ENCODE measurements at regions not wholly inside any gene's neighbourhood (a gene's known extent, or its start where the extent isn't known, plus 50 kb on each side); places are given as distances from the start of the nearest gene placed in this dataset.

- no peaks in the 10 kb centered on the region for H3K27me3 ChIP-seq (replicated peaks in 1 of 7)
- H3K27ac ChIP-seq: no peak overlapping the region
- no peak overlapping the region for H3K4me3 ChIP-seq
- no peak for TF ChIP-seq POLR2AphosphoS5 (IDR thresholded peaks at IDR 0.05)
- TF ChIP-seq, protein P1, sequence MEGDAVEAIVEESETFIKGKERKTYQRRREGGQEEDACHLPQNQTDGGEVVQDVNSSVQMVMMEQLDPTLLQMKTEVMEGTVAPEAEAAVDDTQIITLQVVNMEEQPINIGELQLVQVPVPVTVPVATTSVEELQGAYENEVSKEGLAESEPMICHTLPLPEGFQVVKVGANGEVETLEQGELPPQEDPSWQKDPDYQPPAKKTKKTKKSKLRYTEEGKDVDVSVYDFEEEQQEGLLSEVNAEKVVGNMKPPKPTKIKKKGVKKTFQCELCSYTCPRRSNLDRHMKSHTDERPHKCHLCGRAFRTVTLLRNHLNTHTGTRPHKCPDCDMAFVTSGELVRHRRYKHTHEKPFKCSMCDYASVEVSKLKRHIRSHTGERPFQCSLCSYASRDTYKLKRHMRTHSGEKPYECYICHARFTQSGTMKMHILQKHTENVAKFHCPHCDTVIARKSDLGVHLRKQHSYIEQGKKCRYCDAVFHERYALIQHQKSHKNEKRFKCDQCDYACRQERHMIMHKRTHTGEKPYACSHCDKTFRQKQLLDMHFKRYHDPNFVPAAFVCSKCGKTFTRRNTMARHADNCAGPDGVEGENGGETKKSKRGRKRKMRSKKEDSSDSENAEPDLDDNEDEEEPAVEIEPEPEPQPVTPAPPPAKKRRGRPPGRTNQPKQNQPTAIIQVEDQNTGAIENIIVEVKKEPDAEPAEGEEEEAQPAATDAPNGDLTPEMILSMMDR (IDR thresholded peaks at IDR 0.05 in 8 of 11, conservative IDR thresholded peaks at IDR 0.05 in 3 of 11): no peak
- no peak for TF ChIP-seq POLR2A (IDR thresholded peaks at IDR 0.05)
- H3K36me3 ChIP-seq: no peaks in the 10 kb centered on the region
- no peak for DNase-seq
- intact Hi-C loops (cut with DNase I; ENCODE audit: low total_unique reads): no loop called here
- H3K9me3 ChIP-seq: no peaks in the 10 kb centered on the region
- WGBS, 5 donors: 55 to 91% (median 77%) methylated on average over 1 of the region's 1 CpG
- H3K4me1 ChIP-seq: no peaks in the 10 kb centered on the region
These were observed 493.6 kb upstream of the PPP2R3A start for GRCh38 chr3:135471911-135472310.

DNA sequence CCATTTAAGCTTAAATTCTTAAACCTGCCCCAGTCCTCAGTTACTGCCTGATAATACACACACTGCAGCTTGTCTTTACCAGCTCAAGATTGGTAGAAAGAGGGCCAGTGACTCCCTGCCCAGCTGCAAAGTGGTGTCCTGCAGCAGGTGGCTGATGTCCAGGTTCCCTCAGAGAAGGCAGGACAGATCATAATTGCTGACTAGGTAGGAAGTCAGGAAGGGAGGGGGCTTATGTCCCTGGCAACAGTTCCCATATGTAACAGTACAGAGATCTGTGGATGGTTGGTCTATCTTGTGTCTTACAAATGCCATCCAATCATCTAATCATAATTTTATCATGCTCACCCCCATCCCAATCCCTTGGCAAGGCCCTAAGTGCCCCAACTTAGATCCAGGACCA lies 492.1 kb upstream of the PPP2R3A start:
- no peaks in the 10 kb centered on the region for H3K27me3 ChIP-seq (replicated peaks in 1 of 7)
- no peaks in the 10 kb centered on the region for H3K36me3 ChIP-seq
- H3K9me3 ChIP-seq: no peaks in the 10 kb centered on the region
- no peak for DNase-seq
- TF ChIP-seq POLR2AphosphoS5 (IDR thresholded peaks at IDR 0.05) (no peak), POLR2A (IDR thresholded peaks at IDR 0.05) (no peak)
- TF ChIP-seq, protein P1 (IDR thresholded peaks at IDR 0.05 in 8 of 11, conservative IDR thresholded peaks at IDR 0.05 in 3 of 11): no peak
- H3K4me1 ChIP-seq: no peaks in the 10 kb centered on the region
- intact Hi-C loops (cut with DNase I; ENCODE audit: low total_unique reads): no loop called here
- H3K4me3 ChIP-seq: no peak overlapping the region
- no peak overlapping the region for H3K27ac ChIP-seq

DNA sequence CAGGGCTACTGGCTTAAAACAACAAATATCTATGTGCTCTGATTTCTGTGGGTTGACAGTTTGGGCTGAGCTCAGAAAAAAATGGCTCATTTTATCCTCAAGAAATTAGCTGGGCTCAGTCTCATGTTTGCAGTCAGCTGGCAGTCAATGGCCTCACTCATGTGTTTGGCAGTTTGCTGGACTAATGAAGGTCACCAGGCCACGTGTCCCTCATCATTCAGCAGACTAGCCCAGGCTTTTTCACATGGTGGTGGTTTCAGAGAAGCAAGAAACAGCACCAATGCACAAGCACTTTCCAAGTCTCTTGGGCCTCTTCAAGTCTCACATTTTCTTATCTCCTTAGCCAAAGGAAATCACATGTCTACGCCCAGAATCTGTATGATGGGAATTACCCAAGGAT lies 478.3 kb upstream of the PPP2R3A start:
- Histone ChIP-seq H3K27me3 (replicated peaks in 1 of 7) (no peaks in the 10 kb centered on the region), H3K27ac (no peak overlapping the region), H3K4me3 (no peak overlapping the region), H3K36me3 (no peaks in the 10 kb centered on the region), H3K4me1 (no peaks in the 10 kb centered on the region), H3K9me3 (no peaks in the 10 kb centered on the region)
- WGBS, 5 donors: 47 to 73% (median 58%) methylated on average over 2 of the region's 2 CpGs
- intact Hi-C loops (cut with DNase I; ENCODE audit: low total_unique reads): no loop called here
- TF ChIP-seq, protein P1 (IDR thresholded peaks at IDR 0.05 in 8 of 11, conservative IDR thresholded peaks at IDR 0.05 in 3 of 11): no peak
- TF ChIP-seq POLR2A (IDR thresholded peaks at IDR 0.05): no peak
- no peak for TF ChIP-seq POLR2AphosphoS5 (IDR thresholded peaks at IDR 0.05)
- no peak for DNase-seq

- Histone ChIP-seq H3K27me3 (replicated peaks in 1 of 7) (no peaks in the 10 kb centered on the region), H3K27ac (no peak overlapping the region), H3K9me3 (no peaks in the 10 kb centered on the region), H3K4me1 (no peaks in the 10 kb centered on the region), H3K4me3 (no peak overlapping the region), H3K36me3 (peaks cover 0 to 5% (median 0%) of the 10 kb centered on the region in 6 donors)
- no peak for TF ChIP-seq POLR2A (IDR thresholded peaks at IDR 0.05)
- TF ChIP-seq, protein P1 (IDR thresholded peaks at IDR 0.05 in 8 of 11, conservative IDR thresholded peaks at IDR 0.05 in 3 of 11): no peak
- TF ChIP-seq POLR2AphosphoS5 (IDR thresholded peaks at IDR 0.05): no peak
- intact Hi-C loops (cut with DNase I; ENCODE audit: low total_unique reads): no loop called here
- no peak for DNase-seq
- WGBS, 5 donors: 75 to 88% (median 80%) methylated on average over 4 of the region's 4 CpGs
These were observed 475.2 kb upstream of the PPP2R3A start for GRCh38 chr3:135490219-135490915.

Measured in spleen (tissue), 11 donors.